ENCODE measurements at regions not wholly inside any gene's neighbourhood (a gene's known extent, or its start where the extent isn't known, plus 50 kb on each side); places are given as distances from the start of the nearest gene placed in this dataset.
"Not testable (repeated sequence)": the region's sequence is repeated elsewhere in the genome, so short reads cannot be mapped to it uniquely, and the experiment has no call there.

DNA sequence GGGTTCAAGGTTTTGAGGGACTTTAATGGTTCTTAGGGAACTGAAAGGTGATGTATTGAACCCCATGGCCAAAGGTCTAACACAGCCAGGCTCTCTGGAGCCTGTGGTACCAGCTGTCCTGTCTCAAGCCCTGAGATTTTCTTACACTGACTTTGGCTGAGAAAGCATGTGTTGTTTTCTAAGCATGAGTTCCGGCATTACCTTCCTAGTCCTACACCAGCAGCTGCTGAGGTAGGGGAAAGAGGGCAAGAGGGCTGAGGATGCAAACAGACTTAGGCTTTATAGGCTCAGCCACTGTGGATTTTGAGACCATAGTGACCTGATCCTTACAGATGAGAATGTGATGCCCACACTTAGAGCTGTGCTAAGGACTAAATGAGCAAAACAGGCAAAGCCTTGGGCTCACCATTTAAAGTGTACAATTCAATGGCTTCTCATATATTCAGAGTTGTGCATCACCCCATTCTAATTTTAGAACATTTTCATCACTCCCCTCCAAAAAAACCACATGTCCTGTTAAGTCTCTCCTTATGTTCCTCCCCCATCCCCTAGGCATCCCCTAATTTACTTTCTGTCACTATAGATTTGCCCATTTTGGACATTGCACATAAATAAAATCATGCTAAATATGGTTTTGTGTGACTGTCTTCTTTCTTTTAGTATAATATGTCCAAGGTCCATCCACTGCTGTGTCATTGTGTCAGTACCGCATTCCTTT lies 99.7 kb upstream of the OTOS start:
- no peak for DNase-seq (ENCODE audit: low read depth in 2 of 2)

DNA sequence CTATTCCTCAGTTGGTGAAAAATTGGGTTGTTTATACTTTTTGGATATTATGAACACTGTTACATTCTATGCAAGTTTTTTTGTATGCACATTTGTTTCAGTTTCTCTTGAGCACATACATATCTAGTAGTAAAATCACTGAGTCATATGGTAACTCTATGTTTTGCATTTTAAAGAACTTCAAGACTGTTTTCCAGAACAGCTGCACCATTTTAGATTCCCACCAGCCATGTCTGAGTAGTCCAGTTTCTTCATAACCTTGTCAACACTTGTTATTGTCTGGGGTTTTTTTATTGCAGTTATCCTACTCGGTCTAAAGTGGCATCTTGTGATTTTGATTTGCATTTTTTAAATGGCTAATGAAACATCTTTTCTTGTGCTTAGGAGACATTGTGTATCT lies 100.3 kb upstream of the OTOS start:
- DNase-seq (ENCODE audit: low read depth in 2 of 2), result no peak

DNA sequence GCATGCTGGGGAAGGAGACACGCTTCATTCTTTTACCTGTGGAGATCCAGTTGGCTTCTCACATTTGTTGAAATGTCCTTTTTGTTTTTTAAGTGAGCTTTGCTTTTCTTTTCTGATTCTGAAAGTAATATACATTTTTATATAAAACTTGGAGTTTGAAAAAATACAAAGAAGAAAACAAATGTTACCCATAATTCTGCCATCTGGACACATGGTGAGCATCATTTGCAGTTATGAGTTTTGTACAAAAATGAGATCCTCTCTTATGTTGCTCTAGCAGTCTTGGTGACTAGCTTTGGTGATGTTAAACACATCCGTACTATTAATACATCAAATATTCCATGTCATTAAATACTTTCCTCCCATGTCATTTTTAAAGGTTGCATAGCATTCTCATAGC lies 101.1 kb upstream of the OTOS start:
- DNase-seq (ENCODE audit: low read depth in 2 of 2), result no peak

DNA sequence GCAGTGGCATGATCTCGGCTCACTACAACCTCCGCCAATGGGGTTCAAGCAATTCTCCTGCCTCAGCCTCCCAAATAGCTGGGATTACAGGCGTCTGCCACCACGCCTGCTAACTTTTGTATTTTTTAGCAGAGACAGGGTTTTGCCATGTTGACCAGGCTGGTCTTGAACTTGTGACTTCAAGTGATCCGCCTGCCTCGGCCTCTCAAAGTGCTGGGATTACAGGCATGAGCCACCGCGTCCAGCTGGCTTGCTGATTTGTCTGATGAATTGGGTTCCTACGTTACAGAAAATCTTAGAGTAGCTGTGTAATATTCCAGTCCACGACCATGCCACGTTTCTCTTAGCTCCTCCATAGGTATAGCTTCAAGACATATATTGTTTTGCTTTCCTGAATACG lies 102.6 kb upstream of the OTOS start:
- DNase-seq (ENCODE audit: low read depth in 2 of 2), result not testable (repeated sequence)

DNA sequence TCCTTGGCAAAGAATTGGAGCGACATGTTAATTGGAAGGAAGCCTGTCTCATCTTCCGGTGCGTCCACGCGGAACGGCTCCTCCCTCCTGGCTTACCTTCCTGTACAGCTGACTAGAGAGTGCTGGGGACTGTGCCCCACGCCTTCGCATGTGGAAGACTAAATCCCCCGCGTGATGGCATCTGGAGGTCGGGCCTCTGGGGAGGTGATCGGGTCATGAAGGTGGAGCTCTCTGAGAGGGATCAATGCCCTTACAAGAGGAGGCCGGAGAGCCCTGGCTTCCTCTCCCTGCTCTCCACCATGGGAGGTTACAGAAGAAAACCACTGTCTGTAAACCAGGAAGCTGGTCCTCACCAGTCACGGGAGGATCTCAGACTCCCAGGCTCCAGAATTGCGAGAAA lies 104.1 kb upstream of the OTOS start:
- DNase-seq (ENCODE audit: low read depth in 2 of 2), result no peak

DNA sequence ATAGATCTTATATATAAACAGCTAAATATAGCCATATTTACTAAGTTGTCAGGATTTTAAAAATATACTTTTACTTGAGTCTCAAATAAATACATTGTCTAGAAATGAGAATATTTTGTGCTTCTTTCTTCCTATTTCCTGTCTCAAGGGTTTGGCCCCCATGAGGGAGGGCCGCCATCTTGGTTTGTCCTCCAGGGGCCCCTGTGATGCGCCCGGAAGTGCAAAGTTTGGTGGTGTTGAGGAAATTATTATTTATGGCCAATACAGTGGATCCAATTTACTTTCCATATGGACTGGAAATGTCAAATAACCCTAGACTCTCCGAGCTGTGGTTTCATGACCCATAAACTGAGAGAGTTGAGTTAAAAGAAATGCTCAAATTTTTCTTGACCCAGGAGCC lies 104.7 kb upstream of the OTOS start:
- DNase-seq (ENCODE audit: low read depth in 2 of 2), result no peak

DNA sequence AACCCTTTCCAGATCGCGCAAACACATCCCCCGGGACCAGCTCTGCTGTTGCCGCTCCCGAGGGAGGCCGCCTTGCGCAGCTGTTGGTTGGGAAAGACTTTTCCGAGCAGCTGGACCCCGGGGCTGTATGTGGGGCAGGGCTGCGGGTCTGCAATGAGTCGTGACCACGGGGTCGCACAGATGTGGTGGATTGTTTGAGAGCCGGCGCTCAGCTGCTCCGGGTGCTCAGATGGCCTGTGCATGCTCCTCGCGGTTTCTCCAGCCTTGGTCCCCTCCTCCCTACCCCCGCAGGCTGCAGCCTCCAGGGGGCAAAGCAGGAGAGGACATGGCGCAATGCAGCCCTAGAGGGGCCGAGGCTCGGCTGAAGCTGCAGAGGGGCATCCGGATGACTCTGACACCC lies 105.2 kb upstream of the OTOS start:
- no peak for DNase-seq (ENCODE audit: low read depth in 2 of 2)

DNA sequence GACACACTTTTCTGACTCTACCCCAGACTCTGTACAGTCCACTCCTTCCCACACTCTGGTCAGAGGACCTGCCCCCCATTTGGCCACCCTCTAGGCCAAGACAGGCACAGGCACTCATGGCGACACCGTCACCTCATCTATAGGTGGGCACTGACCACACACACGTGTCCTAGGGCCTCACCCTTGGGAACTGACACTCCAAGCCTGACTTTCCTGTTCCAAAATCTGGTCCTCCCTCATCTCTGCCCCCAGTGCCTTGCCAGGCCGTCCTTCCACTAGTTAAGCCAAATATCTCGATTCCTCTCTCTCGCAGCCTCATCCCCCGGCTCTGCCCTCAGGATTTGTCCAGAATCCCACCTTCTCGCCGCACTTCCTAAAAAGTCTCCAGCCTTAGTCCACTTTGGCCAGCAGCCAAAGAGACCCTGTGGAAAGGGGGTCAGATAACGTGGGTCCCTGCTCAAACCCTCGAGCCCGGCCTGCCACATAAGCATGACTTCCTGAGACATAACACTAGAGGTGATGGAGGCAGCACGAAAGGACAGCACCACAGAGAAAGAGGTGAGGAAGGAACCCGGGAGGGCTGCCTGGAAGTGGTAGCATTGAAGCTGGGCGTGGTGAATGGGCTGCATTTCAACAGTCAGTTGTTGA lies 105.8 kb upstream of the OTOS start:
- no peak for DNase-seq (ENCODE audit: low read depth in 2 of 2)

DNA sequence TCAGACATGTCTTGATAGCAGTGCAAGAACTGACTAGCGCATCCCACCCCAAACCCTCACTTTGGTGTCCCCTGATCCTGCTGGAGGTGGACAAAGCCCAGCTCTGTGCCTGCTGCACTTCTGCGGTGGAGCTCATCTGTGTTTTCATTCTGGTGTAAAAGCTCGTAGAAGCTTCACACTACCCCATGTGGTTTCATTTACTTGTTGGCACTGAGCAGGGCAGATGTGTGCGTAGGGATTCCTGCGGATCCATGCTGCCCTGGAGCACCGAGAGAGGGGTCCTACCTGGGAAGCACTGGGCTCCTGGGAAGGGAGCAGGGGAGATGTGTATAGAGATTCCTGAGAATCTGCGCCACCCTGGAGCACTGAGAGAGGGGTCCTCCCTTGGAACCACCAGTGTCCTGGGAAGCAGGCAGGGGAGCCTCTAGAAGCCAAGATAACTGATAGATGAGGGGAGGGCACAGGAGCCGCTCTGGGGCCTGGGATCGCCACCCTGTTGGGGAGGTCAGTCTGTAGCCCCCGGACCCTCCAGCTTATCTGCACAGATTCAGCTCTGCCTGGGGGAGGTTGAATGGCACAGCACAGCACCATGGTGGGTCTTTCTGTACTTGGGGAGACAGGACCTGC lies 106.9 kb upstream of the OTOS start:
- no peak for DNase-seq (ENCODE audit: low read depth in 2 of 2)

DNA sequence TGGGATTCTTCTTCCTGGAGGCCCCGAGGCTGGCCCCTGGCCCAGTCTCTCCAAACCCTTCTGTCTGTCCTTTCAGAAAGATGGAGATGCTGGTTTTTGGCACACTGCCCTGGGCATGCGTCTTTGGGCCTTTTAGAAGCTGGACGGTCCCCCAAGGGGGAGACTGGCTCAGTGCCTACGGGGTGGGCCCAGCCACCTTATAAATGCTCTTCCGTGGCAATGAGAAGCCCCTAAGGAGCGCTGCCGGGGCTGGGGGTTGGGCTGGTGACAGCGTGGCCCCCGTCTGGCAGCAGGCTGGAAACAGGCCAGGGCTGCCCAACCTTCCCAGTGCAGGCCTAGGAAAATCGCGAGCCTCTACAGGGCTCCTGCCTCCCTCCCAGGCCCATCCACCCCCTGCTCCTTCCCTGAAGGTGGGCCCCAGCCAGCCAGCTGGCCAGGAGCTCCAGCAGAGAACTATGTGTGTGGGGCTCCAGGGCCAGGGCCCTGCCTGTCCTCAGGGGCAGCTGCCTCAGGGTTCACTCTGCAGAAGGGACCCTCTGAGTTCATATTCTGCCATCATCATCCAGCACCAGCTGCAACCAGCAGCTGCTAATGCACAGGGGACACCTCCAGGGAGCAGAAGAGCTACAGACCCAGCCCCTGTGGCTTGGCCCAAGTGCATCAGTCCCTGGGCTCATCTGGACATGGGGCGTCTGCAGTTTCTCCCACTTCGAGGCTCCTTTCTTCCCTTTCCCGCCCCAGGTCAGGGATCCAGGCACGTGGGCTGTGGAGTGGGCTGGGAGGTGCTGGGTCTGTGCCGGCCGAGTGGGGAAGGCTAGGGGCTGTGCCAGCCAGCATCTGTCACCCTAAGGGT lies 107.6 kb upstream of the OTOS start:
- no peak for DNase-seq (ENCODE audit: low read depth in 2 of 2)

DNA sequence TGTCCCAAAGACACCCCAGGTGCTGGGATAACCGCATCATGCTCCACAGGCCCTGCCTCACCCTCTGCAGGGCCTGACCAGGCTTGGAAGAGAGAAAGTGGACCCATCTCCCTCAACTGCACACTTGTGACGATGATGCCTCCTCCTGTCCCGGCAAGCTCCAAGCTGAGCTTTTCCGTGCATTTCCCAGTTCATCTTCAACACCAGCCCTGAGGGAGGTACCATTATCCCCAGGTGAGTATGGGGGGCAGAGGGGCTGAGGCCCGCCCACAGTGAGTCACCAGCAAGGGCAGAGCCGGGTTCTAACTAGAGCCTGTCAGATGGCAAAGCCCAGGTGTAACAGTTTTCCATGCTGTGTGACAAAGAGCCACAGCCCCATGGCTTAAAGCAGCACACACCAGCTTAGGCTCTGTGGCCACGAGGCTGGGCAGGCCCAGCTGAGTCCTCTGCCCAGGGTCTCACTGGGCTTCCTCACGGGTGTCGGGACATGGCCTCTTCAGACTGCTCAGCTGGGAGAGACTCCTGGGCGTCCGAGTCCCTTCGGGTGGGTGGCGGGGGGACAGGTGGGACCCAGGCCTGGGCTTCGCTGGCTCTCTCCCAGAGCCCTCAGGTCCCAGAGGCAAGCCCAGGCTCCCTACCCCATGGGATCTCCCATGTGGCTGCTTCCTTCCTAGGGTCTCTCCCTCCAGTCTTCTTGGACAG lies 108.4 kb upstream of the OTOS start:
- no peak for DNase-seq (ENCODE audit: low read depth in 2 of 2)

DNA sequence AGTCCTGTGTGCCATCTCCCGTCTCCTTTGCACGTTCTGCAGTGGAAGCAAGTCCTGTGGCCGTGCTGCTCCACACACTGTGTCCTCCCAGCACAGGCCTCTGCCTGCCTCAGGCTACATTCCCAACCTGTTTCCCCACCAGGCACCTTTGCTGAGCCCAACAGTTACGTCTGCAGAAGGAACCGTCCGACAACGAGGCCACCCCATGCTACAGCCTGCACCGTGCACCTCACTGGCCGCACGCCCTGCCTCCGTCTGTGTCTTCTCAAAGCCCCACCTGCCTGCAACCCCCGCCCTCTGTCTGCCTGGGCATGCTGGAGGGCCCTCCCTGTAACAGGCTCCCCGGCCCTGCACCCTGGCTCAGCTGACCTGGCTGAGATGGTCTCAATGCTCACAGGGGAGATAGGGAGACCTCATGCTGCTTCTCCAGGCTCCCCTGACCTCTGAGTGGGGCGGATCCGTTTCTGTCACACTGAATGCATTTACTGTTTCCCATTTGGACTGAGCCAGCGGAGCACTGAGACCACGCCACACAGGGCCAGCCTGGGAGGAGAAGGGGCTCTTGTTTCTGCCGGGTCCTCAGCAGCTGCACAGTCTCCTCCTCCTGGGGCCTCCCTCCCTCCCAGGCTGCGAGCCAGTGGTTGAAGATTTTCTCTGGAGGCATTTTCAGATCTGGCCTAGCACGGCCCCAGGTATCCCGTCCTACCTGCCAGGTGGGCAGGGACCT lies 109.1 kb upstream of the OTOS start:
- DNase-seq (ENCODE audit: low read depth in 2 of 2), result no peak

DNA sequence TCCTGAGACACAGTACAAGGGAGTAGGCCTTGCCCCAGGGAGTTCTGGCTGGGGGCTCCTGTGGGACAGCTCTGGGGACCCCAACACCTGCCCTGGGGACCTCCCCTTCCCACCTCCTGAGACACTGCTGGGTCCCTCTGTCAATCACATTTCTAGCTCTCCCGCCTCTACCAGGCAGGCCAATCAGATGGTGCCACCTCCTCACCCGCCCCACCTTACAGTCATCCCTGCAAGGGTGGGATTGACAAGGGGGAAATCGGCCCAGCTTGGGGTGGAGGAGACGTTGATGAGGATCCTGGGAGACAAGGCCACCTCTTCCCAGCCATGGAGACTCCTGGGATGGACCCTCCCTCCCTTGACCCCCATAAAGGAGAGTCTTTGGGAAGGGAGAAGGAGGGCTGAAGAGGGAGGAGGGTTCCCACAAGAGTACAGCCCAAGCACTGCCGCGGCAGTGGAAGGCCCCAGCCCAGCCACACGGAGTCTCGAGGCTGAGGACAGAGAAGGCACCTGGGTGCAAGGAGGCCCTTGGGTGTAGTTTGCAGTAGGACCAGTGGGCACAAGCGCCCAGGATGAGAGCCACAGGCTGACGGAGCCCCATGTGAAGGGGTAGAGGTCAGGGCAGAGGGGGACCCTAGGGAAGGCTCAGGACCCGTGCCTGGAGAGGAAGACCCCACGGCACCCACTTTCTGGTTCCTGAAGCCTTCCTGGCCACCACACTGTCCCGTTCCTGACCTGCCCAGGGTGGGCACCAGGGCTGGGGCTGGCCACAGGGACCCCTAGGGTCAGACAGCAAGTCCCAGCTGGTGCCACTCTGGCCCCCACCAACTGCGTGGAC lies 109.9 kb upstream of the OTOS start:
- DNase-seq (ENCODE audit: low read depth in 2 of 2), result no peak

DNA sequence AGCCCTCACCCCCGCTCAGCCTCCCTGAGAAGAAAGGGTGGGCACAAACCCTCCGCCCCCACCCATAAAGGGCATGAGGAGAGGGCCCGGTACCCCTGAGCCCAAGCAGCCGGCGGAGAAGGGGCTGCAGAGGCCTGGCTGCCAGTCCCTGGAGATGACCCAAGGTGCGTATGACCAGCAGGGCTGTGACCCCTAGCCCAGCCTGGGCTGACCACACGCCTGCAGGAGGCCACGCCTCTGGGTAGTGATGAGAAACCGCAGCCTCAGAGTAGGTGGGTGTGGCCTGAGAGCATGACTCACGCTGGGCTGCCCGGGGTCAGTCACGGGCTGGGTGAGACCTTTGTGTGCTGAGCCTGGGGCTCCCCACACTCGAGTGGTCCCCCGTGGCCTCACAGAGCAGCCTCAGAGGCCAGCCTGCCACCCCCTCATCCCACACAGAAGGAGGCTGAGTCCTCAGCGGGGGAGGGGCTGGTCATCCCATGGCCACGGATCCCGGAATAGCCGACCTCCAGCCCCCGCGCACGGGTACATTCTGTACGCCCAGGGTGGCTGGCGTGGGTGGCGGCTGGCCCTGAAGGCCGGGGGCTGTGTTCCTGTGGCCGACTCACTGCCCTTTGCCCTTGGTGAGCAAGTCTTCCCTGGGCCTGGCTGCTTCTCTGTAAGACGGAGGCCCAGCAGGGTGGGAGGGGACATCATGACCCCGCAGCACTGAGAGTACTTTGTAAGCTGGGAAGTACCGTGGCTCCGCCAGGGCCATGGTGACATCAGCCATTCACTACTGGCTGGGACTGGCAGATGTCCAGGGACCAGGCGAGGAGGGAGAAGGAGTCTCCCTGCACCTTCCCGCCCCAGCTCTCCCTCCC lies 110.8 kb upstream of the OTOS start:
- no peak for DNase-seq (ENCODE audit: low read depth in 2 of 2)

DNA sequence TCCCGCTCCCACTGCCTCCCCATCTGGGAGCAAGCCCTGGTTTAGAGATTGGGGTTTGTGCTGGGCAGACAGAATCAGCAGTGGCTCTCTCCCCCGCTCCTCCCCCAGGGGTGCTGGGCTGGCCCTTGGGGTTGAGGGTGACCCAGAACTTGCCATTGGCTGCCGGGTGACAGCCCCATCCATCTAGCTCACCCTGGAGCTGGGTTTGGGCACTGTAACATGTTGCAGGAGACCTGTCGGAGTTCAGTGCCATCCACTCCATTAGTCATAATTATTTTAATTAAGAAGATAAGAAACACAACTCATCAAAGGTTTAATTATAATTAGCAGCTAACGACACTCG lies 111.4 kb upstream of the OTOS start:
- DNase-seq (ENCODE audit: low read depth in 2 of 2), result no peak

DNA sequence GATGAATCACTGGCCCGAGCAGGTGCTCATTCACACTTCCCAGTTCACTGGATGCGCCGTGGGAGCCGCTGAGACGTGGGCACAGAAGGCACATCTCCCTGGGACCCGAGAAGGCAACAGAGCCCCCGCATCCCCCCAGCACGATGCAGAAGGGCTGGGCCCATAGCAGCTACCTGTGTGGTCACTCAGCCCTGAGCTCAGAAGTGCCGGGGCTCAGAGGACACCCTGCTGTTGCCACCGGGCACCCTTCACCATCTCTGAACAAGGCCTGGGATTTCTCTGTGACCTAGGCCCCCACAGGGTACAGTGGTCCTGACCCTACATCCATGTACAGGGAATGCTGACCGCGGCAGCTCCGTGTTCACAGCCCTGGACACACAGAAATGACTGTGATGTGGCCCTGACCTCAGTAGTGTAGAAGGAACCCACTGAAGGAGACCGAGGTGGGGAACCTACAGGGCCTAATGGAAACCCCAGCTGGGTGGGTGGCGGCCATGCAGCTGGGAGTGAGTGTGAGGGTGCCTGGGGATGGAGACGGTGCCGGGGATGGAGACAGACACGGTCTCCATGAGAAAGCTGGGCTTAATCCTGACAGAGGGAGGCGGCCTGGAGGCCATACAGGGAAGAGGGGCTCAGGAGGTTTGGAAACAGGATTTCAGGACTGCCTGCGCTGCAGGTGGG lies 111.9 kb upstream of the OTOS start:
- no peak for DNase-seq (ENCODE audit: low read depth in 2 of 2)

DNA sequence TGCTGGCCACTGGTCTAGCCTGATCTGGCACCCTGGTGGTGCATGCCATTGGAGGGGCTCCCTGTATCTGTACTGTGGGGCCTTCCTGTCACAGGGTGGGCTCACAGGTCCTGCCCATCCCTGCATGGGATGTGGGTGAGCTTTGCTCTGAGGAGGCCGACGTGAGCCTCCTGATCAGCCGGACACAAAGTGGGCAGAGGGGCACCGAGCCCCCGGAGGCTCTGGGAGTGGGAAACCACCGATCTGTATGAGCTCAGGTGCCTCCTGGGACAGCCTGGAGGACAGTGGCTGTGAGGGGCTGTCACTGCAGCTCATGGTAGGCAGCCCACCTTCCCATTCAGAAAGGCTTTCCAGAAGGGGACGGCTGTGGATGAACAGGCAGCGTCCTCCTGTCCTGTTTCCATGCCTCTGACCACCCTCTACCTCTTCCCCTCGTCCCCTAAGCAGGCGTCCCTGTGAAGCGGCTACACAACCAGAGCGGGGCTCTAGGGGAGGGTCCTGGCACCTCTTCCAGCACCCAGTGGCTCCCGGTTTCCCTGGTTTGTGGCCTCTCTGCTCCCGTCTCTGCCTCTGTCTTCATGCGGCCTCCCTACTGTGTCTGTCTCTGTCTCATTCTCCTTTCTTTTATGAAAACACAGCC lies 112.5 kb upstream of the OTOS start:
- DNase-seq (ENCODE audit: low read depth in 2 of 2), result no peak

DNA sequence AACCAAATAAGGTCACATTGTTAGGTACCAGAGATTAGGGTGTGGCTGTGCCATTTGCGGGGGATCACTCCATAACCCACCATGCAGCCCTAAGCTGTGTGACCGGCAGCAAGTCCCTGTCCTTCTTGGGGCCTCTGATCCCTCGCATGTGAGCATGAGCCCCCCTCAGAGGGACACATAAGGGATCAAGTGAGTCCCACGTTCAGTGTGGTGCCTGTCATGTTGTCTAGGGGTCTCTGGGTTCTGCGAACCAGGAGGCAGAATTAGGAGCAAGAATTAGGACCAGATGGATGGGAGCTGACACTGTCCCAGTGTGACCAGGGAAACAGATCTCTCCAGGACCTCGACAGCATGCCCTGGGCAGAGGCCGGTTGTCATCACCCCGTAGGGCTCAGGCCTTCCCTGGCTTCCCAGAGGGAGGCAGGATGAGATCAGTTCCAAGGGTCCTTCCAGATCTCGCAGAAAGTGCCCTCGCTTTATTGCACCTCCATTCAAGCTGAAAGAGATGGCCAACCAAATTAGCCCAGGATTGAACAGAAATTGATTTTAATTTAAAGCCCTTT lies 113.2 kb upstream of the OTOS start:
- no peak for DNase-seq (ENCODE audit: low read depth in 2 of 2)

Measured in stimulated activated CD4-positive, alpha-beta T cell treated with anti-CD3 and anti-CD28 coated beads, Interleukin-4, amount 100 ng/mL, for 48 hours (primary cell).